A549 (cell line): ENCODE measurements at regions not wholly inside any gene's neighbourhood (a gene's known extent, or its start where the extent isn't known, plus 50 kb on each side); places are given as distances from the start of the nearest gene placed in this dataset.

Source experiments
- ATAC-seq, 2 experiments: fragments of 200-7000 bp in 1 of 2; fragments of >200 bp in 1 of 2; cut with Nextera tagmentation in 1 of 2; cut with Tn5 transposase in 1 of 2; 3 replicates each; pipeline versions ENCODE4 v1.8.0 to v1.9.1; 2018 to 2020; ENCODE audit warnings: mild to moderate bottlenecking in 1 of 2, moderate library complexity in 1 of 2
- CTCF ChIA-PET: fragments of 300-600 bp; sonication (Branson Sonifier 250); formaldehyde crosslinking; extraction: SDS; loops from one replicate; lab custom pipeline; 2021; ENCODE audit warnings: antibody characterized with exemption, inconsistent platforms; lab: Yijun Ruan, JAX
- POLR2A ChIA-PET: fragments of 350-600 bp; formaldehyde crosslinking; extraction: SDS; loops from one replicate; lab custom pipeline; 2021; ENCODE audit warnings: antibody characterized with exemption, inconsistent platforms; lab: Yijun Ruan, JAX
- DNase-seq, 2 experiments: peaks; one replicate each; pipeline versions ENCODE4 v3.0.0 to v3.0.0-alpha.2; 2011 to 2016; ENCODE audit warnings: low read depth in 1 of 2, low spot score in 1 of 2
- FAIRE-seq: peaks from 2 replicates; lab custom pipeline; 2011; peaks lifted over from hg19 to GRCh38; lab: Jason Lieb, UNC
- H3K27ac ChIP-seq, 2 experiments: fragments of >200 bp; sonication (Bioruptor Twin); formaldehyde crosslinking; 3 replicates each; pipeline ENCODE4 v1.5.1; 2016 to 2017
- H3K4me1 ChIP-seq: fragments of >200 bp; sonication (Bioruptor Twin); formaldehyde crosslinking; 3 replicates; pipeline ENCODE4 v1.6.1; 2016
- H3K4me2 ChIP-seq: fragments of >200 bp; sonication (Bioruptor Twin); formaldehyde crosslinking; 3 replicates; pipeline ENCODE4 v1.6.1; 2016
- H3K4me3 ChIP-seq: fragments of >200 bp; sonication (Bioruptor Twin); formaldehyde crosslinking; 3 replicates; pipeline ENCODE4 v1.5.1; 2016
- H3K9me3 ChIP-seq: fragments of >200 bp; sonication (Bioruptor Twin); formaldehyde crosslinking; 3 replicates; pipeline ENCODE4 v1.6.1; 2016
- ATOH8 ChIP-seq: fragments of 250-450 bp; sonication (Bioruptor Pico); IDR thresholded peaks from 2 replicates; pipeline ENCODE4 v1.5.0; 2020; ENCODE audit warnings: low read depth, mild to moderate bottlenecking, moderate library complexity
- CBX8 ChIP-seq: fragments of 200-600 bp; sonication (generic); IDR thresholded peaks from 2 replicates; pipeline ENCODE4 v1.6.1; 2016
- CHD2 ChIP-seq: fragments of 150-350 bp; IDR thresholded peaks from 2 replicates; pipeline ENCODE4 v1.6.1; 2014; ENCODE audit warnings: low read length; ENCODE audit not compliant: partially characterized antibody
- CHD4 ChIP-seq: fragments of 200-600 bp; sonication (generic); IDR thresholded peaks from 2 replicates; pipeline ENCODE4 v1.6.1; 2016; ENCODE audit warnings: antibody characterized with exemption, mild to moderate bottlenecking, borderline replicate concordance
- CTCF ChIP-seq: fragments of >200 bp; sonication (Bioruptor Twin); formaldehyde crosslinking; IDR thresholded peaks from 3 replicates; pipeline ENCODE4 v1.5.1; 2016
- EHMT2 ChIP-seq: fragments of 200-600 bp; sonication (generic); IDR thresholded peaks from 2 replicates; pipeline ENCODE4 v1.6.1; 2016; ENCODE audit warnings: antibody characterized with exemption, low read depth, mild to moderate bottlenecking, moderate library complexity
- EP300 ChIP-seq, 2 experiments: fragments of >200 bp; sonication (Bioruptor Twin); formaldehyde crosslinking; IDR thresholded peaks; 2 replicates in 1 of 2; 3 replicates in 1 of 2; pipeline ENCODE4 v1.6.1; 2016 to 2017
- FOXS1 ChIP-seq: fragments of 250-450 bp; sonication (Bioruptor Pico); IDR thresholded peaks from 2 replicates; pipeline ENCODE4 v1.5.0; 2020; ENCODE audit warnings: mild to moderate bottlenecking, moderate library complexity
- GATA3 ChIP-seq: IDR thresholded peaks from 2 replicates; pipeline ENCODE4 v1.6.1; 2012; ENCODE audit warnings: borderline replicate concordance
- HDAC2 ChIP-seq: fragments of 200-600 bp; sonication (generic); IDR thresholded peaks from 2 replicates; pipeline ENCODE4 v1.6.1; 2016
- HEYL ChIP-seq: fragments of 250-450 bp; sonication (Bioruptor Pico); IDR thresholded peaks from 2 replicates; pipeline ENCODE4 v1.8.0; 2021; ENCODE audit warnings: mild to moderate bottlenecking, moderate library complexity
- HOXB5 ChIP-seq: fragments of 250-450 bp; sonication (Bioruptor Pico); IDR thresholded peaks from 2 replicates; pipeline ENCODE4 v1.5.0; 2020; ENCODE audit warnings: mild to moderate bottlenecking, moderate library complexity
- JUN ChIP-seq, 2 experiments: fragments of >200 bp; sonication (Bioruptor Twin); formaldehyde crosslinking; IDR thresholded peaks; 2 replicates in 1 of 2; 3 replicates in 1 of 2; pipeline ENCODE4 v1.6.1; 2016 to 2017
- KDM1A ChIP-seq: fragments of 200-600 bp; sonication (generic); IDR thresholded peaks from 2 replicates; pipeline ENCODE4 v1.6.1; 2016; ENCODE audit warnings: low read depth, mild to moderate bottlenecking
- KDM5A ChIP-seq: fragments of 200-600 bp; sonication (generic); IDR thresholded peaks from 2 replicates; pipeline ENCODE4 v1.6.1; 2016; ENCODE audit warnings: antibody characterized with exemption, mild to moderate bottlenecking
- MAZ ChIP-seq: fragments of 150-350 bp; IDR thresholded peaks from 2 replicates; pipeline ENCODE4 v1.6.1; 2014; ENCODE audit warnings: antibody characterized with exemption, low read depth, low read length, borderline replicate concordance
- RAD21 ChIP-seq, 2 experiments: fragments of >200 bp in 1 of 2; sonication (Bioruptor Twin) in 1 of 2; formaldehyde crosslinking in 1 of 2; IDR thresholded peaks in 1 of 2; conservative IDR thresholded peaks in 1 of 2; 2 replicates in 1 of 2; 3 replicates in 1 of 2; pipeline ENCODE4 v1.6.1; 2012 to 2018; ENCODE audit warnings: inconsistent platforms in 1 of 2
- RARB ChIP-seq: fragments of 250-450 bp; sonication (Bioruptor Pico); IDR thresholded peaks from 2 replicates; pipeline ENCODE4 v1.8.0; 2021; ENCODE audit warnings: mild to moderate bottlenecking, moderate library complexity
- RCOR1 ChIP-seq: fragments of 150-350 bp; IDR thresholded peaks from 2 replicates; pipeline ENCODE4 v1.6.1; 2014; ENCODE audit warnings: antibody characterized with exemption, low read length, low read depth
- RFX5 ChIP-seq: fragments of 450-650 bp; IDR thresholded peaks from 2 replicates; pipeline ENCODE4 v1.7.1; 2014; ENCODE audit warnings: antibody characterized with exemption, mild to moderate bottlenecking, moderate library complexity
- SMC3 ChIP-seq: fragments of >200 bp; sonication (Bioruptor Twin); formaldehyde crosslinking; IDR thresholded peaks from 3 replicates; pipeline ENCODE4 v1.6.1; 2018; ENCODE audit warnings: inconsistent platforms
- SREBF2 ChIP-seq: fragments of 450-650 bp; IDR thresholded peaks from 2 replicates; pipeline ENCODE4 v1.6.1; 2014; ENCODE audit warnings: mild to moderate bottlenecking, moderate library complexity
- TP53 ChIP-seq: fragments of 250-450 bp; sonication (Bioruptor Pico); IDR thresholded peaks from 2 replicates; pipeline ENCODE4 v1.5.0; 2021; ENCODE audit warnings: mild to moderate bottlenecking, moderate library complexity
- WGBS: methylation state at CpG from one replicate; pipeline ENCODE4 v1.1.6; 2017; ENCODE audit errors: missing lambda C conversion rate; 5-methylcytosine and 5-hydroxymethylcytosine counted together
- TF ChIP-seq, protein P1 (sequence below): IDR thresholded peaks from 2 replicates; pipeline ENCODE4 v1.6.1; 2012

- no peak for FAIRE-seq
- Histone ChIP-seq H3K4me2 (no peak overlapping the region), H3K27ac (no peak overlapping the region)
- CTCF ChIA-PET: no interaction called here
- ATAC-seq: no peak
- no peak for TF ChIP-seq TP53
- no peak for TF ChIP-seq MAZ
- TF ChIP-seq CHD4: no peak
- TF ChIP-seq CHD2: no peak
- TF ChIP-seq HDAC2: no peak
- TF ChIP-seq CBX8: no peak
- no peak for TF ChIP-seq SREBF2
- TF ChIP-seq EHMT2: no peak
- no peak for TF ChIP-seq FOXS1 (CRISPR knock-in tag)
- no peak for TF ChIP-seq HEYL (CRISPR knock-in tag)
- TF ChIP-seq, protein P1, sequence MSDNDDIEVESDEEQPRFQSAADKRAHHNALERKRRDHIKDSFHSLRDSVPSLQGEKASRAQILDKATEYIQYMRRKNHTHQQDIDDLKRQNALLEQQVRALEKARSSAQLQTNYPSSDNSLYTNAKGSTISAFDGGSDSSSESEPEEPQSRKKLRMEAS: no peak
- TF ChIP-seq, all 56 proteins: peak for 0
- Histone ChIP-seq H3K4me3 (no peak overlapping the region), H3K9me3 (no peaks in the 10 kb centered on the region), H3K4me1 (peaks cover 3% of the 10 kb centered on the region; the same call in 1 of the 3 replicates)
- DNase-seq: no peak
- POLR2A ChIA-PET: no interaction called here
- 16% methylated on average over 11 of the region's 16 CpGs for WGBS
These were observed 620.4 kb downstream of the BRD1 start for GRCh38 chr22:49207008-49208003.

GRCh38 chr22:49206281-49206680 lies 621.4 kb downstream of the BRD1 start:
- POLR2A ChIA-PET: no interaction called here
- ATAC-seq: no peak
- FAIRE-seq: no peak
- no peak overlapping the region for H3K4me2 ChIP-seq
- H3K9me3 ChIP-seq: no peaks in the 10 kb centered on the region
- no peak overlapping the region for H3K4me3 ChIP-seq
- DNase-seq: no peak
- CTCF ChIA-PET: no interaction called here
- no peak overlapping the region for H3K27ac ChIP-seq
- no peak for TF ChIP-seq RARB
- no peak for TF ChIP-seq KDM5A
- TF ChIP-seq SMC3: no peak
- no peak for TF ChIP-seq RCOR1
- TF ChIP-seq RAD21 (conservative IDR thresholded peaks at IDR 0.05 in 1 of 2, IDR thresholded peaks at IDR 0.05 in 1 of 2): no peak
- no peak for TF ChIP-seq RFX5
- TF ChIP-seq ATOH8: no peak
- no peak for TF ChIP-seq HOXB5
- TF ChIP-seq GATA3: no peak
- TF ChIP-seq EP300 (IDR thresholded peaks at IDR 0.05): no peak
- no peak for TF ChIP-seq KDM1A
- no peak for TF ChIP-seq CTCF
- no peak for TF ChIP-seq JUN (IDR thresholded peaks at IDR 0.05)
- 14% methylated on average over 12 of the region's 12 CpGs for WGBS
- H3K4me1 ChIP-seq: peaks cover 3% of the 10 kb centered on the region; the same call in 1 of the 3 replicates
